GM18907 (cell line): ENCODE measurements at regions not wholly inside any gene's neighbourhood (a gene's known extent, or its start where the extent isn't known, plus 50 kb on each side); places are given as distances from the start of the nearest gene placed in this dataset.
"Not testable (repeated sequence)": the region's sequence is repeated elsewhere in the genome, so short reads cannot be mapped to it uniquely, and the experiment has no call there.

Experiments
- ATAC-seq: cut with Tn5 transposase; IDR thresholded peaks from one replicate; pipeline ENCODE4 v1.9.1; 2021; ENCODE audit warnings: mild to moderate bottlenecking, moderate library complexity; ENCODE audit not compliant: unreplicated experiment

GRCh38 chr12:131407221-131408035, 303.5 kb upstream of the SFSWAP start:
- no peak for ATAC-seq

- no peak for ATAC-seq
These were observed 302.9 kb upstream of the SFSWAP start for GRCh38 chr12:131408036-131408365.

GRCh38 chr12:131408484-131408883, 302.4 kb upstream of the SFSWAP start:
- ATAC-seq: no peak

- no peak for ATAC-seq
These were observed 301.7 kb upstream of the SFSWAP start for GRCh38 chr12:131409211-131409610.

- ATAC-seq: not testable (repeated sequence)
These were observed 299.1 kb upstream of the SFSWAP start for GRCh38 chr12:131411827-131412226.

- ATAC-seq: no peak
These were observed 297.9 kb upstream of the SFSWAP start for GRCh38 chr12:131413006-131413405.

GRCh38 chr12:131413471-131413870, 297.4 kb upstream of the SFSWAP start:
- ATAC-seq: no peak

GRCh38 chr12:131414155-131414922, 296.6 kb upstream of the SFSWAP start:
- not testable (repeated sequence) for ATAC-seq

- ATAC-seq: no peak
These were observed 295.1 kb upstream of the SFSWAP start for GRCh38 chr12:131415781-131416180.

GRCh38 chr12:131418121-131418520, 292.8 kb upstream of the SFSWAP start:
- no peak for ATAC-seq

- no peak for ATAC-seq
These were observed 292.0 kb upstream of the SFSWAP start for GRCh38 chr12:131418884-131419283.

- ATAC-seq: no peak
These were observed 289.9 kb upstream of the SFSWAP start for GRCh38 chr12:131420867-131421447.

GRCh38 chr12:131421509-131422186, 289.2 kb upstream of the SFSWAP start:
- ATAC-seq: no peak

GRCh38 chr12:131422187-131422520, 288.7 kb upstream of the SFSWAP start:
- no peak for ATAC-seq

- no peak for ATAC-seq
These were observed 288.1 kb upstream of the SFSWAP start for GRCh38 chr12:131422744-131423143.

- ATAC-seq: no peak
These were observed 286.6 kb upstream of the SFSWAP start for GRCh38 chr12:131424270-131424669.

GRCh38 chr12:131425112-131426075, 285.5 kb upstream of the SFSWAP start:
- no peak for ATAC-seq

GRCh38 chr12:131428091-131428685, 282.7 kb upstream of the SFSWAP start:
- ATAC-seq: no peak

GRCh38 chr12:131429221-131429620, 281.7 kb upstream of the SFSWAP start:
- ATAC-seq: not testable (repeated sequence)

- ATAC-seq: not testable (repeated sequence)
These were observed 281.2 kb upstream of the SFSWAP start for GRCh38 chr12:131429697-131430096.
